ENCODE measurements at regions not wholly inside any gene's neighbourhood (a gene's known extent, or its start where the extent isn't known, plus 50 kb on each side); places are given as distances from the start of the nearest gene placed in this dataset.
"Not testable (repeated sequence)": the region's sequence is repeated elsewhere in the genome, so short reads cannot be mapped to it uniquely, and the experiment has no call there.

GRCh38 chr1:164459176-164459575, 99.8 kb upstream of the PBX1 start:
- H3K4me1 ChIP-seq (ENCODE audit: control insufficient read depth in 1 of 2, insufficient read depth in 2 of 2, low read length in 2 of 2); intact Hi-C loops (cut with micrococcal nuclease); H3K27me3 ChIP-seq (ENCODE audit: insufficient read depth, low read length); H3K9me3 ChIP-seq (ENCODE audit: control insufficient read depth in 1 of 2, insufficient read depth in 1 of 2, low read depth in 1 of 2, low read length in 2 of 2); H4K20me1 ChIP-seq (ENCODE audit: insufficient read depth); H3K9me2 ChIP-seq (ENCODE audit: insufficient read depth); RAD21 ChIA-PET (ENCODE audit: low non-redundant PET in 1 of 2, low total read pairs in 2 of 2, uncharacterized antibody in 2 of 2, unreplicated experiment in 2 of 2); ATAC-seq; H3K79me2 ChIP-seq (ENCODE audit: insufficient read depth, low read length); POLR2A ChIA-PET; H3K27ac ChIP-seq (ENCODE audit: low read depth, low read length); BruUV-seq (replicated peaks); CTCF ChIA-PET; H3K4me2 ChIP-seq (ENCODE audit: low read length); H3K4me3 ChIP-seq (replicated peaks in 1 of 2; ENCODE audit: low read depth in 1 of 2, low read length in 2 of 2); DNase-seq (ENCODE audit: low read depth, low spot score); H2AFZ ChIP-seq (ENCODE audit: low read depth, low read length, poor library complexity, severe bottlenecking); H3K36me3 ChIP-seq (ENCODE audit: control insufficient read depth in 1 of 2, insufficient read depth in 2 of 2, low read length in 2 of 2); H3K9ac ChIP-seq (ENCODE audit: low read length): not testable (repeated sequence)

GRCh38 chr1:164466001-164466421, 93.0 kb upstream of the PBX1 start:
- no peak for DNase-seq (ENCODE audit: low read depth, low spot score)
- no peak overlapping the region for H3K9ac ChIP-seq (ENCODE audit: low read length)
- no peaks in the 10 kb centered on the region for H3K27me3 ChIP-seq (ENCODE audit: insufficient read depth, low read length)
- no peak for ATAC-seq
- H2AFZ ChIP-seq (ENCODE audit: low read depth, low read length, poor library complexity, severe bottlenecking) = no peak overlapping the region
- no peaks in the 10 kb centered on the region for H3K79me2 ChIP-seq (ENCODE audit: insufficient read depth, low read length)
- H3K4me1 ChIP-seq (ENCODE audit: control insufficient read depth in 1 of 2, insufficient read depth in 2 of 2, low read length in 2 of 2) = no peaks in the 10 kb centered on the region
- no peak overlapping the region for H3K4me2 ChIP-seq (ENCODE audit: low read length)
- H3K36me3 ChIP-seq (ENCODE audit: control insufficient read depth in 1 of 2, insufficient read depth in 2 of 2, low read length in 2 of 2) = no peaks in the 10 kb centered on the region
- H4K20me1 ChIP-seq (ENCODE audit: insufficient read depth) = no peaks in the 10 kb centered on the region
- CTCF ChIA-PET = no interaction called here
- RAD21 ChIA-PET (ENCODE audit: low non-redundant PET in 1 of 2, low total read pairs in 2 of 2, uncharacterized antibody in 2 of 2, unreplicated experiment in 2 of 2) = no interaction called here
- intact Hi-C loops (cut with micrococcal nuclease) = no loop called here
- H3K4me3 ChIP-seq (replicated peaks in 1 of 2; ENCODE audit: low read depth in 1 of 2, low read length in 2 of 2) = no peak overlapping the region
- BruUV-seq (replicated peaks) = no TSS peak
- no peaks in the 10 kb centered on the region for H3K9me3 ChIP-seq (ENCODE audit: control insufficient read depth in 1 of 2, insufficient read depth in 1 of 2, low read depth in 1 of 2, low read length in 2 of 2)
- TF ChIP-seq TCF7L2 (IDR thresholded peaks at IDR 0.05; ENCODE audit: borderline replicate concordance, extremely low read depth, insufficient read depth, insufficient read length) (peak; percentile 90), ZNF274 (IDR thresholded peaks at IDR 0.05; ENCODE audit: low read depth, low read length) (no peak)
- no peaks in the 10 kb centered on the region for H3K9me2 ChIP-seq (ENCODE audit: insufficient read depth)
- H3K27ac ChIP-seq (ENCODE audit: low read depth, low read length) = no peak overlapping the region
- POLR2A ChIA-PET = no interaction called here

GRCh38 chr1:164466429-164466828, 92.6 kb upstream of the PBX1 start:
- no peaks in the 10 kb centered on the region for H3K36me3 ChIP-seq (ENCODE audit: control insufficient read depth in 1 of 2, insufficient read depth in 2 of 2, low read length in 2 of 2)
- ChIA-PET CTCF (no interaction called here), RAD21 (ENCODE audit: low non-redundant PET in 1 of 2, low total read pairs in 2 of 2, uncharacterized antibody in 2 of 2, unreplicated experiment in 2 of 2) (no interaction called here), POLR2A (no interaction called here)
- H3K9me3 ChIP-seq (ENCODE audit: control insufficient read depth in 1 of 2, insufficient read depth in 1 of 2, low read depth in 1 of 2, low read length in 2 of 2) = no peaks in the 10 kb centered on the region
- no peak overlapping the region for H3K9ac ChIP-seq (ENCODE audit: low read length)
- no peaks in the 10 kb centered on the region for H3K9me2 ChIP-seq (ENCODE audit: insufficient read depth)
- ATAC-seq (no peak), DNase-seq (ENCODE audit: low read depth, low spot score) (no peak)
- no peaks in the 10 kb centered on the region for H4K20me1 ChIP-seq (ENCODE audit: insufficient read depth)
- no peak overlapping the region for H3K4me3 ChIP-seq (replicated peaks in 1 of 2; ENCODE audit: low read depth in 1 of 2, low read length in 2 of 2)
- intact Hi-C loops (cut with micrococcal nuclease) = no loop called here
- H3K4me1 ChIP-seq (ENCODE audit: control insufficient read depth in 1 of 2, insufficient read depth in 2 of 2, low read length in 2 of 2) = no peaks in the 10 kb centered on the region
- H3K4me2 ChIP-seq (ENCODE audit: low read length) = no peak overlapping the region
- H2AFZ ChIP-seq (ENCODE audit: low read depth, low read length, poor library complexity, severe bottlenecking) = no peak overlapping the region
- no peaks in the 10 kb centered on the region for H3K27me3 ChIP-seq (ENCODE audit: insufficient read depth, low read length)
- no TSS peak for BruUV-seq (replicated peaks)
- no peaks in the 10 kb centered on the region for H3K79me2 ChIP-seq (ENCODE audit: insufficient read depth, low read length)
- H3K27ac ChIP-seq (ENCODE audit: low read depth, low read length) = no peak overlapping the region
- TF ChIP-seq ATF3 (IDR thresholded peaks at IDR 0.05) = no peak
- TF ChIP-seq ZBTB33 (IDR thresholded peaks at IDR 0.05; ENCODE audit: extremely low read depth, insufficient replicate concordance, low read length) = no peak
- TF ChIP-seq ZNF274 (IDR thresholded peaks at IDR 0.05; ENCODE audit: low read depth, low read length) = no peak
- no peak for TF ChIP-seq MAX (IDR thresholded peaks at IDR 0.05)
- TF ChIP-seq POLR2AphosphoS5 (IDR thresholded peaks at IDR 0.05; ENCODE audit: low read depth, low read length) = no peak
- TF ChIP-seq ZFX (IDR thresholded peaks at IDR 0.05) = no peak
- no peak for TF ChIP-seq SP1 (IDR thresholded peaks at IDR 0.05; ENCODE audit: low read depth)

Data from HCT116 (cell line).